ENCODE measurements at regions not wholly inside any gene's neighbourhood (a gene's known extent, or its start where the extent isn't known, plus 50 kb on each side); places are given as distances from the start of the nearest gene placed in this dataset.

GRCh38 chr9:38149647-38150046, 80.6 kb upstream of the SHB start:
- TF ChIP-seq CTCF (IDR thresholded peaks at IDR 0.05; ENCODE audit: low read depth, low read length, missing input control) (no peak), FOXA1 (IDR thresholded peaks at IDR 0.05) (no peak), REST (IDR thresholded peaks at IDR 0.05) (no peak), ATF3 (IDR thresholded peaks at IDR 0.05) (no peak), YY1 (IDR thresholded peaks at IDR 0.05) (no peak)

Data from liver (tissue), 3 donors.